ENCODE measurements at regions not wholly inside any gene's neighbourhood (a gene's known extent, or its start where the extent isn't known, plus 50 kb on each side); places are given as distances from the start of the nearest gene placed in this dataset.

- TF ChIP-seq POLR2AphosphoS5 (IDR thresholded peaks at IDR 0.05) (no peak), TAF1 (IDR thresholded peaks at IDR 0.05; ENCODE audit: low read depth) (no peak), CTCF (IDR thresholded peaks at IDR 0.05; ENCODE audit: poor library complexity, severe bottlenecking) (no peak), EZH2 (IDR thresholded peaks at IDR 0.05; ENCODE audit: borderline replicate concordance, insufficient read depth, low read length, poor library complexity, severe bottlenecking) (no peak)
- TF ChIP-seq, protein P1, sequence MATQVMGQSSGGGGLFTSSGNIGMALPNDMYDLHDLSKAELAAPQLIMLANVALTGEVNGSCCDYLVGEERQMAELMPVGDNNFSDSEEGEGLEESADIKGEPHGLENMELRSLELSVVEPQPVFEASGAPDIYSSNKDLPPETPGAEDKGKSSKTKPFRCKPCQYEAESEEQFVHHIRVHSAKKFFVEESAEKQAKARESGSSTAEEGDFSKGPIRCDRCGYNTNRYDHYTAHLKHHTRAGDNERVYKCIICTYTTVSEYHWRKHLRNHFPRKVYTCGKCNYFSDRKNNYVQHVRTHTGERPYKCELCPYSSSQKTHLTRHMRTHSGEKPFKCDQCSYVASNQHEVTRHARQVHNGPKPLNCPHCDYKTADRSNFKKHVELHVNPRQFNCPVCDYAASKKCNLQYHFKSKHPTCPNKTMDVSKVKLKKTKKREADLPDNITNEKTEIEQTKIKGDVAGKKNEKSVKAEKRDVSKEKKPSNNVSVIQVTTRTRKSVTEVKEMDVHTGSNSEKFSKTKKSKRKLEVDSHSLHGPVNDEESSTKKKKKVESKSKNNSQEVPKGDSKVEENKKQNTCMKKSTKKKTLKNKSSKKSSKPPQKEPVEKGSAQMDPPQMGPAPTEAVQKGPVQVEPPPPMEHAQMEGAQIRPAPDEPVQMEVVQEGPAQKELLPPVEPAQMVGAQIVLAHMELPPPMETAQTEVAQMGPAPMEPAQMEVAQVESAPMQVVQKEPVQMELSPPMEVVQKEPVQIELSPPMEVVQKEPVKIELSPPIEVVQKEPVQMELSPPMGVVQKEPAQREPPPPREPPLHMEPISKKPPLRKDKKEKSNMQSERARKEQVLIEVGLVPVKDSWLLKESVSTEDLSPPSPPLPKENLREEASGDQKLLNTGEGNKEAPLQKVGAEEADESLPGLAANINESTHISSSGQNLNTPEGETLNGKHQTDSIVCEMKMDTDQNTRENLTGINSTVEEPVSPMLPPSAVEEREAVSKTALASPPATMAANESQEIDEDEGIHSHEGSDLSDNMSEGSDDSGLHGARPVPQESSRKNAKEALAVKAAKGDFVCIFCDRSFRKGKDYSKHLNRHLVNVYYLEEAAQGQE (IDR thresholded peaks at IDR 0.05; ENCODE audit: borderline replicate concordance) = no peak
Observed at GRCh38 chr5:164230341-164230740, 724.9 kb downstream of the MAT2B start.
